GM18517 (cell line): ENCODE measurements at regions not wholly inside any gene's neighbourhood (a gene's known extent, or its start where the extent isn't known, plus 50 kb on each side); places are given as distances from the start of the nearest gene placed in this dataset.
"Not testable (repeated sequence)": the region's sequence is repeated elsewhere in the genome, so short reads cannot be mapped to it uniquely, and the experiment has no call there.

ENCODE experiments used
- ATAC-seq: cut with Tn5 transposase; IDR thresholded peaks from one replicate; pipeline ENCODE4 v1.9.1; 2021; ENCODE audit warnings: mild to moderate bottlenecking, moderate library complexity; ENCODE audit not compliant: unreplicated experiment

DNA sequence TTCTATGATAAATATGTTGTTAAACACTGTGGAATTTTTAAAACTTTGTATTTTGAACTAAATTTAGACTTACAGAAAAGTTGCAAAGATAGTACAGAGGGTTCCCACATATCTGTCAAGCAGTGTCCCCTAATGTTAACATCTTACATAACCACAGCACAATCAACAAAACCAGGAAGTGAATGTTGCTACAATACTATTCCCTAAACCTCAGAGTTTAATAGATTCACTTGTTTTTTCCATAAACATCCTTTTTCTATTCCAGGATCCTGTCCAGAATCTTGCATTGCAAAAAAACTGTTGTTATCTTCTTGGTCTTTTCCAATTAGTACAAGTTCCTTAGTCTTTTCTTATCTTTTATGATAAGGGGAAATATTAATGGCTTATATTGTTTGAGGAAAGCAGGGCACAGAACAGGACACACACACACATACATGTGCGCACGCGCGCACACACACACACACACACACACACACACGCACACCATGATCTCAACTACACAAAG lies 251.1 kb upstream of the TRIB2 start:
- ATAC-seq = no peak

- ATAC-seq = no peak
These were observed 249.4 kb upstream of the TRIB2 start for GRCh38 chr2:12467303-12467702.

DNA sequence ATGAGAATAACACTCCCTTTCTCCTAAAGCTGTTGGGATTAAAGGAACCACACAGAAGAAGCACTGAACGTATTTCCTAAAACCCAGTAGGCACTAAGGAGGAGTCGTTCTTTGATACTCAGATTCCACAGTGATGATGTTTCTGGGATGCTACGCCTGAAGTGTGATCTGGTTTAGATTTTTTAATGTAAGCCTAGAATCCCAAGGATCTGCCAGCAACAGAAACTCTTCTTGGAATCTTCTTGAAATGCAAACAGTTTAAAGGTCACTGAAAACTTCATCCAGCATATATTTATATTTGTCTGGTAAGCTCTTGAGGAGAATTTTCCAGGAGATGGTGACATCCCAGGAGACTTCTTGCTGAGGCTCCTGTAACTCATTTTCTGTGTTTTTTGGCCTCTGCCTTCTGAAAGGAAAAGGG lies 247.6 kb upstream of the TRIB2 start:
- no peak for ATAC-seq

DNA sequence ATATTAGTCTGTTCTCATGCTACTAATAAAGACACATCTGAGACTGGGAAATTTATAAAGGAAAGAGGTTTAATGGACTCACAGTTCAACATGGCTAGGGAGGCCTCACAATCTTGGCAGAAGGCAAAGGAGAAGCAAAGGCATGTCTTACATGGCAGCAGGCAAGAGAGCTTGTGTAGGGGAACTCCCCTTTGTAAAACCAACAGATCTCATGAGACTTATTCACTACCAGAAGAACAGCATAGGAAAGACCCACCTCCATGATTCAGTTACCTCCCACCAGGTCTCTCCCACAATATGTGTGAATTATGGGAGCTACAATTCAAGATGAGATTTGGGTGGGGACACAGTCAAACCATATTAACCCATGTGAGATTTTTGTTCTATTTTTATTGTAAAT lies 244.5 kb upstream of the TRIB2 start:
- ATAC-seq = not testable (repeated sequence)

DNA sequence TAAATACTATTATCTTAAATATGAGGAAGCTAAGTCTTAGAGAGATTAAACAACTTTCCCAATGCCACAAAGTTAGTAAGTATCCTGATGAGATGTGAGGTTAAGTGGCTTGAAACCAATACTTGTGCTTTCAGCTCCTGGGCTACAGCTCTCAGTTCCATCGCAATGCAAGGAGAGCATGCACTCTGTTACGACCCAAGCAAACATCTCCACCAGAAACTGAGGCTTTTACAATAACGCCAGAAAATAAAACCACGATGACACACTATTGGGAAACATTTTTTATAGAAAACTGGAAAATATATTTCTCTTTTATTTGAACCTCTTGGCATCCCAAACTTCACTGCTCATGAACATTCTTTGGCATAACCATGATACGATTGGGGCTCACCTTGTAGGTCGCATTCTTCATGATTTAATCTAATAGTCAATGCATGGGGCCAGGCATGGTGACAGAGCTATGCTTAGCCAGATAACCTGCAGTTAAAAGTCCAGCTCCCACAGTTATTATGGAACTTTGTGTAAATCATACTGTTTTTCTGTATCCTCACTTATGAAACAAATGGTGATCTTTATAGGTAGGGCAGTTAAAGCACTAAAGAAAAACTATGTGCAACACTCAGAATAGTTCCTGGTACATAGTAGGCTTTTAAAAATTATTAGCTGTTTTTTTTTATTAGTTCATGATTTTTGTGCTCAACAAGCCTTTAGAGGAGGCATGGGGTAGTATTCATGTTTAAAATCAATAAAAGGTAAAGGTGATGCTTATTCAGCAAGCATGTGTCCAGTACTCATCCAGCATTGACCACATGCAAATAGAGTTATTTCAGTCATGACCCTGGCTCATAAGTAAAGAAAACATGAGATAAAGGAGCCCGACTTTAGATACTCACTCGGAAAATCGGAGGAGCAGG lies 238.3 kb upstream of the TRIB2 start:
- ATAC-seq = no peak

- ATAC-seq = no peak
These were observed 237.6 kb upstream of the TRIB2 start for GRCh38 chr2:12479065-12479601.

DNA sequence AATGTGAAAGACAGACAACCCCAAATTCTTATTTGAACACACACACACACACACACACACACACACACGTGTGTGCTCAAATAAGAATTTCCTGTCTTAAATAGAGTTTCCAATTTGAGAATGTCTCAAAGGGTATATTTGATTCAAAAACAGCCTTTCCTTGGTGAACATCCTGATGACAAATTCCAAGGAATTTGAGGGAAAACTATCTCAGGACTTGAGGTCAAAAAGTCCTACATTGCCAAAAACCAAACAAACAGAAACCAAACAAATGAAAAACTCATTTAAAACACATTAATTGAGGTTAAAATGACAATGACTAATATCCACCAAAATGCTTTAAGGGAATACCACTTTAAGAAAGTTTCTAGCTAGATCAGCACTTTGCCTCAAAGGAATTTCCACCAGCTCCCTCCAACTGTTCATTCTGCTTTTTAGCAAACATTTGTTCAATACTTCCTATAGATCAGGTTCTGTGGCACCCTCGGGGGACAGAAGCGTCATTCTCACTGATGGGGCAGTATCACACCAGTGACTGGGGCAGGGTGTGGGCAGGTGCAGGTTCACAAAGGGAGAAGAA lies 232.1 kb upstream of the TRIB2 start:
- no peak for ATAC-seq

- ATAC-seq = no peak
These were observed 230.3 kb upstream of the TRIB2 start for GRCh38 chr2:12486205-12487118.

- no peak for ATAC-seq
These were observed 229.3 kb upstream of the TRIB2 start for GRCh38 chr2:12487253-12488004.

- ATAC-seq = no peak
These were observed 228.1 kb upstream of the TRIB2 start for GRCh38 chr2:12488352-12489318.

DNA sequence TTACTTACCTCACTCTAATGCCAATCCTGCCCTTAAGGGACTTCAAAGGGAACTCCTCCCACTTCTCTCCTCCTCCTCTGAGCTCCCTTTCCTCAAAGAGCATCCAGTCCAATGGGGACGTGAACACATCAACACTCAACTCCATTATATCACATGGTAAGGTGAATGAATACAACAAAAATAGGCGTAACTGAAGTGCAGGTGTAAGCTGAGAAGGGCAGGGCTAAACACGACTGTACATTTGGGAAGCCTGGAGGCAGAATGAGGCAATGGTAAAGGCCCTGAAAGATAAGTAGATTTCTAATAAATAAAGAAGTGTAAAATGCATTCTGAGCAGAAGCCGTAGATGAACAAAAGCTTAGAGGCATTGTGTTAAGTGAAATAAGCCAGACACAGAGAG lies 226.1 kb upstream of the TRIB2 start:
- no peak for ATAC-seq

DNA sequence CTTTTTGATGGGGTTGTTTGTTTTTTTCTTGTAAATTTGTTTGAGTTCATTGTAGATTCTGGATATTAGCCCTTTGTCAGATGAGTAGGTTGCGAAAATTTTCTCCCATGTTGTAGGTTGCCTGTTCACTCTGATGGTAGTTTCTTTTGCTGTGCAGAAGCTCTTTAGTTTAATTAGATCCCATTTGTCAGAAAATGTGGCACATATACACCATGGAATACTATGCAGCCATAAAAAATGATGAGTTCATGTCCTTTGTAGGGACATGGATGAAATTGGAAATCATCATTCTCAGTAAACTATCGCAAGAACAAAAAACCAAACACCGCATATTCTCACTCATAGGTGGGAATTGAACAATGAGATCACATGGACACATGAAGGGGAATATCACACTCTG lies 224.4 kb upstream of the TRIB2 start:
- ATAC-seq = not testable (repeated sequence)

GRCh38 chr2:12493031-12493513 lies 223.7 kb upstream of the TRIB2 start:
- ATAC-seq = no peak

DNA sequence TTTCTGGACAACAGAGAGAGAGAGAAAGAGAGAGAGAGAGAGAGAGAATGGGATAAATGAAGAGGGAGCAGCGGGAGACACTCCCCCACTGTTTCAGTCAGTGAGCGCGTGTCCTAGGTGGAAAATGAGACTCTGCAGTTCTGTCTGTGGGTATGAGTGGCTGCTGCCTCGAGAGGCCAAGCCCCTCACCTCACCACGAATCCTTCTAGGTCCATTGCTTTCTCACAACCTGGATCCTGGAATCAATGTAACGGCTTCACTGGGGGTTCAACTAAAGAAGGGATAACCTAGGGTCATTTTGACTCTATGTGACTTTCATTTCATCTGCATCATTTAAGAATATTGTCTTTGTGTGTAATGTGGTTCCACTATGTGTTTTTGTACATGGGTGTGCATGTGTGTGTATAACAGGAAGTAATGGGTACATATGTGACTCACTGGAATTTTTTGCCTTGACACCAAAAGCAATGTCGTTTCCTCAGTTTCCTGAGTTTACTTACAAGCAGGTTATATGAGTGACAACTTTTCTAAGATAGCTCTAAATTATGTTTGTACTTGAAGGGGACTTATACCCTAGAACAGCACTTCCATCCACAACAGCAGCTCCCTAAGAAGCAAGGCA lies 221.4 kb upstream of the TRIB2 start:
- ATAC-seq = no peak

DNA sequence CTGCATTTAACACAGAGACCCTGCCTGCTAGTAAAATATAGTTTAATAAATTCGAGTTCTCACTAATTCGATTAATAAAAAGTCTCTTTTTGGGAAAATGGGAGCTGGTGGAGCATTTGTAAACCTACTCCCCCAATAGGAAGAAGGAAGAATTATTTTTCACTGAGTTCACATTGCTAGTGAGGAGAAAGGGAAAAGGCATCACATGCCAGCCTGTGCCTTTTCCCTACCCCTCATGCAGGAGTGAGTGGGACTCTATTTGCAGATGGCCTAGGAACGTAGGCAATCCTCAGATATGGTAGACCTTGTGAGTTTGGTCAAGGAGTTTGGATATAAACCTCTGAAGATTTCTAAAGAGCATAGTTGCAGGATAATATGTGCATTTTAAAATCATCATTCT lies 218.4 kb upstream of the TRIB2 start:
- ATAC-seq = no peak

DNA sequence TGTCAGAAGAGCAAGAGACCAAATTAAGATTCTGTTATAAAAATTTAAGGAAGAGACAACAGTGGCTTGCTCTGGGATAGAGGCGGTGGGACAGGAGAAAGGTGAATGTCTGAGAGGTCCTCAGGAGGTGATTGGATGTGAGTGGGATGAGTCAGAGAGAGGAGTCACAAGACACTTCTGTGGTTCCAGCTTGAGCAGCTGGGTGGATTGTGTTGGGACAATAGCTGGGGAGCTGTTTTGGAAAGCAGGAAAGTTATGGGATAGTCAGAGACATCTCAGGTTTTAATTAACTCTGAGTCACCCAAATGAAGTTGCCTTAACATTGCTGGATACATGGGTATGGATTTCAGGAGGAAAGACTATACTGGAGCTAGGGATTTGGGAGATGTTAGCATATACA lies 218.0 kb upstream of the TRIB2 start:
- ATAC-seq = no peak

DNA sequence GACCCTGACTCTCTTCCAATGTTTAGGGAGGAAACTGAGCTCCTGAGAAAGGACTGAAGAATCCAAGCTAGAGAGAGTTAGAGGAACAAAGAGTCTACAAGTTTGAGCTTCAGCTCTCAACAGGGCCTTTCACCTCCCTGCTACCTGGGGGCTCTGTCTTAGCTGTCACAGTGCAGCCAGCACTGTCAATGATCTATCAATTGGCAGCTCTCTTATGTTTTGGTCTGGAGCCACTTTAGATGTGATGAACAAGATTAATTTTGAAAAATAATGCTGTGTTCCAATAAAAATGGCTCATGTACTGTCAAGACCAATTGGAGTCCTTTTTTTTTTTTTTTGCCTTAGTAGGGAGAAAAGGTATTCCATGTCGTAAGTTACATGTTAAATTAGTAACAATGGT lies 215.8 kb upstream of the TRIB2 start:
- ATAC-seq = no peak

DNA sequence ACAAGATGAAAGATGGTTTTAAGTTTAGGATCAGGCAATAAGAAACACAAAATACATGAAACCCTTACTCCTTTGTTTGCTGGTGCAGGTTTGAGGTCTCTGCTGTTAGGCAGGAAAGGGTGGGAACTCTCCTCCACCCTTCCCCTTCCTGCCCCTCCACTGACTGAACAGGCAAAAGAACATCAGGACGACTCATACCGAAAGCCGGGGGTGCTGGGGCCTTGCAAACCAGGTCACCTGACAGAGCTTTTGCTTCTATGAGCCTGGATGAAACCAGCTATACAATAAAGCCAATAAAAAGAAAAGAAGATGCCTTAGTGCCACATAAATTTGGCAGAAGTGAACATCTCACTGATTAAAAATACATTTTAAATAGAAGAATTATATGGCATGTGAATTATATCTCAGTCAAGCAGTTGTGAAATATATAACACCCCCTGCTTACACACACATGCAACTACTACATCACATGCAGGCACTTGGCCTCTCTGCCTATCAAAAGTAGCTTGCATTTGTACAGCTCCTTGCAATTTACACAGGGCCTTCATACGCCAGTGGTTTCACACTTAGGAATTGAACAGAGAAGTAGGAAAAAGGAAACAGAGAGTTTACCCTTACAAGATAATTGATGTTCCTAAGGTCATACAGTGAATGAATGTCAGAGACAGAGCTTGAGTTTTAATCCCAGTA lies 215.1 kb upstream of the TRIB2 start:
- peak; percentile 83 for ATAC-seq
